AG10803 (cell line): ENCODE measurements at regions not wholly inside any gene's neighbourhood (a gene's known extent, or its start where the extent isn't known, plus 50 kb on each side); places are given as distances from the start of the nearest gene placed in this dataset.

Experiments used
- DNase-seq: peaks from one replicate; pipeline ENCODE4 v3.0.0; 2010; ENCODE audit warnings: low read depth
- H3K4me3 ChIP-seq: 2 replicates; pipeline ENCODE4 v1.5.1; 2011; ENCODE audit warnings: mild to moderate bottlenecking, low read length, control low read depth
- TF ChIP-seq, protein P1 (sequence below): conservative IDR thresholded peaks from 2 replicates; pipeline ENCODE4 v1.5.1; 2011; ENCODE audit warnings: mild to moderate bottlenecking, low read length, control low read depth, inconsistent platforms

DNA sequence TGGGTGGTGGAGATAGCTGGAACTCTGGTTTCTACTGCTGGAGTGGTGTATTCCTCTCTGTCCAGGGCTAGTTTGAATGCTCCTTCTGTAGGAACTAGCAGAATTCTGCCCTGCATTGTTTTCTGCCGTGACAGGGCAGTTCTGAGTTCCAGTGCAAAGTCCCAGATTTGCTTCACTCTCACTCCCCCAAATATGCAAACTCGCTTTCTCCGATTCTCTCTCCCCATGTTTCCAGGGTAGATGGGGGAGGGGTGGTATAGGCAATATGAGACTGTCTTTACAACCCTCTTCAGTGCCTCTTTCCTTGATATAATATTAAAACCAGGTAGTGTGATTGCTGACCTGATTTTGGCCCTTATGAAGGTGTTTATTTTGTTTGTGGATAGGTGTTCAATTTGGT, 693.3 kb upstream of the GRM3 start:
- TF ChIP-seq, protein P1, sequence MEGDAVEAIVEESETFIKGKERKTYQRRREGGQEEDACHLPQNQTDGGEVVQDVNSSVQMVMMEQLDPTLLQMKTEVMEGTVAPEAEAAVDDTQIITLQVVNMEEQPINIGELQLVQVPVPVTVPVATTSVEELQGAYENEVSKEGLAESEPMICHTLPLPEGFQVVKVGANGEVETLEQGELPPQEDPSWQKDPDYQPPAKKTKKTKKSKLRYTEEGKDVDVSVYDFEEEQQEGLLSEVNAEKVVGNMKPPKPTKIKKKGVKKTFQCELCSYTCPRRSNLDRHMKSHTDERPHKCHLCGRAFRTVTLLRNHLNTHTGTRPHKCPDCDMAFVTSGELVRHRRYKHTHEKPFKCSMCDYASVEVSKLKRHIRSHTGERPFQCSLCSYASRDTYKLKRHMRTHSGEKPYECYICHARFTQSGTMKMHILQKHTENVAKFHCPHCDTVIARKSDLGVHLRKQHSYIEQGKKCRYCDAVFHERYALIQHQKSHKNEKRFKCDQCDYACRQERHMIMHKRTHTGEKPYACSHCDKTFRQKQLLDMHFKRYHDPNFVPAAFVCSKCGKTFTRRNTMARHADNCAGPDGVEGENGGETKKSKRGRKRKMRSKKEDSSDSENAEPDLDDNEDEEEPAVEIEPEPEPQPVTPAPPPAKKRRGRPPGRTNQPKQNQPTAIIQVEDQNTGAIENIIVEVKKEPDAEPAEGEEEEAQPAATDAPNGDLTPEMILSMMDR, result no peak
- H3K4me3 ChIP-seq, result no peak overlapping the region
- DNase-seq, result no peak

DNA sequence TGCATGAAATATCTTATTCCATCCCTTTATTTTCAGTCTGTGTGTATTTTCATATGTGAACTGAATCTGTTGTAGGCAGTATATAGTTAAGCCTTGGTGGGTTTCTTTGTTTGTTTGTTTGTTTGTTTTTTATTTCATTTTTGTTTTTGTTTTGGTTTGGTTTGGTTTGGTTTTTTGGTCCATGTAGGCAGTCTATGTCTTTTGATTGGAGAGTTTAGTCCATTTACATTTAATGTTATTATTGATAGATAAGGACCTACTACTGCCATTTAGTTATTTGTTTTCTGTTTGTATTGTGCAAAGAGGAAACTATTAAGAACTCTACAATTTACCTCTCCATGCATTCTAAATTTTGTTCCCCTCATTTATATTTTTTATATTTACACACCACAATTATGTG, 695.9 kb upstream of the GRM3 start:
- DNase-seq, result no peak
- H3K4me3 ChIP-seq, result no peak overlapping the region
- TF ChIP-seq, protein P1, result no peak

DNA sequence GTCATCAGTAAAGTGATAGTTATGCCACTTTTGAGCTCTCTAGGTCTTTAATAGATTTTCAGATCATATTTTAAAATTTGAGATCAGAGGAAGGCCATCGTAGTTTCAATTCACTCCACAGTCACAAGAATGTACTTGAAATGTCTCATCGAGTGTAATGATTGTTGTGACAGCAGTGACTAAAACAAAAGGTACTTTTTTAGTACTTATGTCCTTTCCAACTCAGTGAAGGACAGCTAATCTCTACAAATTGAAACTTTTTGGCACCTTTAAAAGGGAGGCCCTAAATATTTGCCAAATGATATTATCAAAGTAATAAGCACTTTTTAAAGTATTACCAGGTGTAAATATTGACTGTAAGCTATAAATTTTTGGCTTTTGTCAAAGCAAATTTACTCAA, 702.9 kb upstream of the GRM3 start:
- TF ChIP-seq, protein P1, result no peak
- DNase-seq, result no peak
- no peak overlapping the region for H3K4me3 ChIP-seq

DNA sequence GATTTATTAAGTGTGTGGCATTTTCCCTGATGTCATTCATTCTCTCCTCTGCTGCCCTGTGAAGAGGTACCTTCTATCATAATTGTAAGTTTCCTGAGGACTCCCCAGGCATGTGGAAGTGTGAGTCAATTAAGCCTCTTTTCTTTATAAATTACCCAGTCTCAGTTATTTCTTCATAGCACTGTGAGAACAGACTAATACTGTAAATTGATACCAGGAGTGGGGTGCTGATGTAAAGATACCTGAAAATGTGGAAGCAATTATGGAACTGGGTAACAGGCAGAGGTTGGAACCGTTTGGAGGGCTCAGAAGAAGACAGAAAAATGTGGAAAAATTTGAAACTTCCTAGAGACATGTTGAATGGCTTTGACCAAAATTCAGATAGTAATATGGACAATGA, 711.8 kb upstream of the GRM3 start:
- H3K4me3 ChIP-seq, result no peak overlapping the region
- no peak for DNase-seq
- TF ChIP-seq, protein P1, result no peak

DNA sequence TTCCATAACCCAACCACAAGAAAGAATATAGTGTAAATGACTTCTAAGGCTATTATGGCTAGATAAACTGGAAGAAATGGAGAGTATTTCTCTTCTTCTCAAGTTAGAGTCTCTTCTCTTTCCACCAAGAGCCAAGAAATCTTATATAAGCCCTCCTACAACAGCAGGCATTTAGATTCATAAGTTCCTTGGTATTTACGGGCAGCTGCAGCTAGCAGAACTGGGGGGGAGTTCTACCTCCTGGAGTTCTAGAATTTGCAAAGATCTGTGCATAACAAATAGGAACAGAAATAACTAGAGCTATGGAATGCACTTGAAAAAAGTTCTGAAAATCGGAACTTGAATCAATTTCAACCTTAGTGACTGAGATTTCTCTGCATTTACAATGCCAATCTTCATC, 715.2 kb upstream of the GRM3 start:
- TF ChIP-seq, protein P1, result no peak
- no peak for DNase-seq
- no peak overlapping the region for H3K4me3 ChIP-seq

DNA sequence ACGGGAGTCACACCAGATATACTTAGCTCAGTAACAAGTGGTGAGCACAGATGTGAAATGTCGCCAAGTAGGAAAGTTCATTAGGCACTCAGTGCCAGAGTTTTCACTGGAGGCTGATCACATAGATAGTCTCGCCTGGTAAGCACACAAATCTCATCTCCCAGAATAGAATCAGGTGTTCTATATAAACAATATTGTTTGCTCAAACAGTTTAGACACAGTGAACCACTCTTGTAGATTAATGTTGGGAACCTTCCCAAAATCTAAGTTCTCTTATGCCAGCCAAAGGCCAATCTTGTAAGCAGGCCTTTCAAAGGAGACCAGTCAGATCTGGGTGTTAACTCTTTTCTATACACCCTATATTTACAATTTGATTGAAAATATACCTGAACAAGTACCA, 716.5 kb upstream of the GRM3 start:
- DNase-seq, result no peak
- TF ChIP-seq, protein P1, result no peak
- H3K4me3 ChIP-seq, result no peak overlapping the region

DNA sequence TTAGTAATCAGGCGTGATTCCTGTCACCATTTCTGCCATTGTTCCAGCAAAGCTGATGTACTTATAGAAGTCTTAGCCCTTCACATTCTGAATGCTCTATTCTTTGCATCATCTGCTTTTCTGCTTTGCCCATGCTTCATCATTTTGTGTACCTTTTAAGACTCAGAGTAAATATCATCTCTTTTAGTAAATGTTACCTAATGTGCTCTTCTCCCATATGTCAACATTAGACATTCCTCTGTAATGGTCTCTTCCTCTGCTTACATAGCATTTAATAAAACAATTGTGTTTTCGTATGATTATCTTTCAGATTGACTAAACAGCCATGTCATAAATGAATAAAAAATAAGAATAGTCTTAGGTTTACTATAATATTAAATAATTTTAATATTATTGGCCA, 719.6 kb upstream of the GRM3 start:
- TF ChIP-seq, protein P1, result no peak
- no peak overlapping the region for H3K4me3 ChIP-seq
- DNase-seq, result no peak
